Fibroblast of lung (primary cell): ENCODE measurements at regions not wholly inside any gene's neighbourhood (a gene's known extent, or its start where the extent isn't known, plus 50 kb on each side); places are given as distances from the start of the nearest gene placed in this dataset.

Source experiments
- DNase-seq, 2 donors: peaks; one replicate each; pipeline versions ENCODE4 v3.0.0 to v3.0.0-alpha.2; 2010; ENCODE audit warnings: low read depth in 2 of 2
- H2AFZ ChIP-seq: 2 replicates; pipeline ENCODE4 v1.5.1; 2012; ENCODE audit warnings: low read length, control low read depth, inconsistent platforms
- H3K27ac ChIP-seq: 2 replicates; pipeline ENCODE4 v1.5.1; 2011; ENCODE audit warnings: low read length, control low read depth; ENCODE audit not compliant: insufficient read depth
- H3K27me3 ChIP-seq: 2 replicates; pipeline ENCODE4 v1.5.1; 2011; ENCODE audit warnings: mild to moderate bottlenecking, low read length; ENCODE audit not compliant: control insufficient read depth, insufficient read depth
- H3K36me3 ChIP-seq: 2 replicates; pipeline ENCODE4 v1.5.1; 2011; ENCODE audit warnings: low read length; ENCODE audit not compliant: control insufficient read depth, insufficient read depth
- H3K4me1 ChIP-seq: 2 replicates; pipeline ENCODE4 v1.5.1; 2011; ENCODE audit warnings: low read length; ENCODE audit not compliant: control insufficient read depth, insufficient read depth; ENCODE audit errors: extremely low read depth
- H3K4me2 ChIP-seq: 2 replicates; pipeline ENCODE4 v1.5.1; 2011; ENCODE audit warnings: low read length, control low read depth; ENCODE audit not compliant: insufficient read depth; ENCODE audit errors: extremely low read depth
- H3K4me3 ChIP-seq, 4 experiments: fragments of 200-600 bp in 1 of 4; sonication (generic) in 1 of 4; replicated peaks in 1 of 4; 2 replicates each; pipeline ENCODE4 v1.5.1; 2011 to 2016; ENCODE audit warnings: low read length in 4 of 4, low read depth in 3 of 4, mild to moderate bottlenecking in 3 of 4, control low read depth in 2 of 4, inconsistent platforms in 1 of 4, mixed read lengths in 1 of 4; ENCODE audit not compliant: insufficient read depth in 1 of 4; ENCODE audit errors: control extremely low read depth in 1 of 4
- H3K79me2 ChIP-seq: 2 replicates; pipeline ENCODE4 v1.5.1; 2012; ENCODE audit warnings: mild to moderate bottlenecking, low read length, inconsistent platforms; ENCODE audit not compliant: control insufficient read depth, insufficient read depth
- H3K9ac ChIP-seq: 2 replicates; pipeline ENCODE4 v1.5.1; 2011; ENCODE audit warnings: mild to moderate bottlenecking, low read length, control low read depth; ENCODE audit not compliant: insufficient read depth
- H3K9me3 ChIP-seq: 2 replicates; pipeline ENCODE4 v1.5.1; 2012; ENCODE audit warnings: low read depth, low read length; ENCODE audit not compliant: control insufficient read depth, insufficient read depth
- H4K20me1 ChIP-seq: 2 replicates; pipeline ENCODE4 v1.5.1; 2011; ENCODE audit warnings: low read length; ENCODE audit not compliant: control insufficient read depth, insufficient read depth; ENCODE audit errors: extremely low read depth
- CTCF ChIP-seq, 2 donors: IDR thresholded peaks in 1 of 2; conservative IDR thresholded peaks in 1 of 2; 1 replicate in 1 of 2; 2 replicates in 1 of 2; pipeline ENCODE4 v1.5.1; 2011 to 2012; ENCODE audit warnings: low read length in 2 of 2, control low read depth in 1 of 2, inconsistent platforms in 1 of 2, low read depth in 1 of 2, mild to moderate bottlenecking in 1 of 2
- EZH2 ChIP-seq: IDR thresholded peaks from 2 replicates; pipeline ENCODE4 v1.5.1; 2012; ENCODE audit warnings: low read length, control low read depth, mild to moderate bottlenecking; ENCODE audit errors: missing control alignments

GRCh38 chr5:43854697-43855292 is 251.8 kb downstream of the NNT start:
- Histone ChIP-seq H3K4me2 (no peak overlapping the region), H3K27me3 (no peaks in the 10 kb centered on the region), H3K27ac (no peak overlapping the region), H4K20me1 (no peaks in the 10 kb centered on the region), H3K36me3 (no peaks in the 10 kb centered on the region), H3K4me3 (no peak overlapping the region), H3K4me1 (no peaks in the 10 kb centered on the region), H3K79me2 (no peaks in the 10 kb centered on the region), H3K9ac (no peak overlapping the region), H3K9me3 (no peaks in the 10 kb centered on the region), H2AFZ (no peak overlapping the region)
- peak in 1 of 2 donors; percentile 28 for DNase-seq
- TF ChIP-seq CTCF (conservative IDR thresholded peaks at IDR 0.05 in 1 of 2, IDR thresholded peaks at IDR 0.05 in 1 of 2; ENCODE audit: low read depth in 1 of 2, low read length in 2 of 2) (no peak), EZH2 (no peak)

GRCh38 chr5:43852279-43852678 is 249.3 kb downstream of the NNT start:
- TF ChIP-seq EZH2 (no peak), CTCF (conservative IDR thresholded peaks at IDR 0.05 in 1 of 2, IDR thresholded peaks at IDR 0.05 in 1 of 2; ENCODE audit: low read depth in 1 of 2, low read length in 2 of 2) (no peak)

GRCh38 chr5:43851741-43852140 is 248.8 kb downstream of the NNT start:
- Histone ChIP-seq H3K27me3 (no peaks in the 10 kb centered on the region), H3K79me2 (no peaks in the 10 kb centered on the region), H3K9me3 (no peaks in the 10 kb centered on the region), H2AFZ (no peak overlapping the region), H3K36me3 (no peaks in the 10 kb centered on the region), H3K4me2 (no peak overlapping the region), H3K27ac (no peak overlapping the region), H3K4me1 (no peaks in the 10 kb centered on the region), H3K4me3 (no peak overlapping the region), H4K20me1 (no peaks in the 10 kb centered on the region), H3K9ac (no peak overlapping the region)
- peak in 1 of 2 donors; percentile 36 for DNase-seq
- TF ChIP-seq EZH2 (no peak), CTCF (conservative IDR thresholded peaks at IDR 0.05 in 1 of 2, IDR thresholded peaks at IDR 0.05 in 1 of 2; ENCODE audit: low read depth in 1 of 2, low read length in 2 of 2) (no peak)

More at GRCh38 chr5:43852279-43852678, 249.3 kb downstream of the NNT start:
- H3K9me3 ChIP-seq, result no peaks in the 10 kb centered on the region
- no peaks in the 10 kb centered on the region for H3K27me3 ChIP-seq
- no peaks in the 10 kb centered on the region for H3K79me2 ChIP-seq
- no peak for DNase-seq
- H4K20me1 ChIP-seq, result no peaks in the 10 kb centered on the region
- H3K9ac ChIP-seq, result no peak overlapping the region
- no peak overlapping the region for H3K4me2 ChIP-seq
- H3K36me3 ChIP-seq, result no peaks in the 10 kb centered on the region
- H3K4me3 ChIP-seq, result no peak overlapping the region
- no peak overlapping the region for H2AFZ ChIP-seq
- H3K4me1 ChIP-seq, result no peaks in the 10 kb centered on the region
- H3K27ac ChIP-seq, result no peak overlapping the region
